Neuron (in vitro differentiated cells): ENCODE measurements at regions not wholly inside any gene's neighbourhood (a gene's known extent, or its start where the extent isn't known, plus 50 kb on each side); places are given as distances from the start of the nearest gene placed in this dataset.
"Not testable (repeated sequence)": the region's sequence is repeated elsewhere in the genome, so short reads cannot be mapped to it uniquely, and the experiment has no call there.

Experiments
- H2AFZ ChIP-seq: one replicate; pipeline ENCODE4 v1.6.1; 2013; ENCODE audit warnings: low read depth, mild to moderate bottlenecking, inconsistent platforms, low read length, moderate library complexity
- H3K27me3 ChIP-seq: one replicate; pipeline ENCODE4 v1.6.1; 2013; ENCODE audit warnings: low read length; ENCODE audit not compliant: insufficient read depth
- H3K36me3 ChIP-seq: one replicate; pipeline ENCODE4 v1.6.1; 2013; ENCODE audit warnings: low read length; ENCODE audit not compliant: insufficient read depth
- H3K4me1 ChIP-seq: one replicate; pipeline ENCODE4 v1.6.1; 2013; ENCODE audit warnings: low read length; ENCODE audit not compliant: insufficient read depth
- H3K4me3 ChIP-seq: 2 replicates; pipeline ENCODE4 v1.5.1; 2013; ENCODE audit warnings: mild to moderate bottlenecking, low read length, moderate library complexity
- H3K9me3 ChIP-seq: one replicate; pipeline ENCODE4 v1.6.1; 2013; ENCODE audit warnings: low read length

DNA sequence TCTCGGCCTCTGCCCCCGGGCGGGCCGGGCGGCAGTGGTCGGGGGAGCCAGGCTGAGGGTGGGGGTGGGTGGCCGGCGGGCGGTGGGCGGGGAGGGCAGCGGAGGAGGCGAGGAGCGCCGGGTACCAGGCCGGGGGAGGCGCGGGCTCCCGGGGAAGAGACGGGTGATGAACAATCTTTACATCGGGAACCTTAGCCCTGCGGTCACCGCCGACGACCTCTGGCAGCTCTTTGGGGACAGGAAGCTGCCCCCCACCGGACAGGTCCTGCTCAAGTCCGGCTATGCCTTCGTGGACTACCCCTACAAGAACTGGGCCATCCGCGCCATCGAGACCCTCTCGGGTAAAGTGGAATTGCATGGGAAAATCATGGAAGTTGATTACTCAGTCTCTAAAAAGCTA is 112.5 kb downstream of the NBPF12 start:
- no peaks in the 10 kb centered on the region for H3K36me3 ChIP-seq
- no peak overlapping the region for H3K4me3 ChIP-seq
- no peaks in the 10 kb centered on the region for H3K4me1 ChIP-seq
- no peaks in the 10 kb centered on the region for H3K9me3 ChIP-seq
- H3K27me3 ChIP-seq, result no peaks in the 10 kb centered on the region
- no peak overlapping the region for H2AFZ ChIP-seq

DNA sequence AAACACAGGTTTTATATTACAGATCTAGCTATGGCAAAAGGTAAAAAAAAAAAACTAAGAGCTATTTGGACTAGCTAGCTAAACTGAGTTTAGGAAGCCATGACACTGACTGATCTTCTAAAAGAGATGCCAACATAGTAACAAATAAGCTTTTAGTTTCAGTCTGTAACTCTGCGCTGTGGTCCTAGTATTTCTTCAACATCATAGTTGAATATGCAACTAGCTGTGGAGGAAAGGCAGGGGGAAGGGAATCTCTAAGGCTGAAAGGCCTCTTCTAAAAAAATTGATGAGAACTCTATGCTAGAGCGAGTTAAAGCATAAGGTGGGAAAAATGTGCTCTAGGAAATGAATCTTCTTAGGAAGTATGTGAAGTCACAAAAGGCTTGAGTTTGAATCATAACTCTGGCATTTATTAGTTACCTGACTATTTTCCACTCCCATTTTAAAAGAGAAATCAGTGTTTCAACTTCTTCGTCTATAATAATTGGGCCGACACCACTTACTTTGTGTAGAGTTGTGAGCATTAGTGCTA is 108.8 kb downstream of the NBPF12 start:
- H2AFZ ChIP-seq, H3K4me1 ChIP-seq, H3K4me3 ChIP-seq, H3K36me3 ChIP-seq, H3K27me3 ChIP-seq, H3K9me3 ChIP-seq: not testable (repeated sequence)

DNA sequence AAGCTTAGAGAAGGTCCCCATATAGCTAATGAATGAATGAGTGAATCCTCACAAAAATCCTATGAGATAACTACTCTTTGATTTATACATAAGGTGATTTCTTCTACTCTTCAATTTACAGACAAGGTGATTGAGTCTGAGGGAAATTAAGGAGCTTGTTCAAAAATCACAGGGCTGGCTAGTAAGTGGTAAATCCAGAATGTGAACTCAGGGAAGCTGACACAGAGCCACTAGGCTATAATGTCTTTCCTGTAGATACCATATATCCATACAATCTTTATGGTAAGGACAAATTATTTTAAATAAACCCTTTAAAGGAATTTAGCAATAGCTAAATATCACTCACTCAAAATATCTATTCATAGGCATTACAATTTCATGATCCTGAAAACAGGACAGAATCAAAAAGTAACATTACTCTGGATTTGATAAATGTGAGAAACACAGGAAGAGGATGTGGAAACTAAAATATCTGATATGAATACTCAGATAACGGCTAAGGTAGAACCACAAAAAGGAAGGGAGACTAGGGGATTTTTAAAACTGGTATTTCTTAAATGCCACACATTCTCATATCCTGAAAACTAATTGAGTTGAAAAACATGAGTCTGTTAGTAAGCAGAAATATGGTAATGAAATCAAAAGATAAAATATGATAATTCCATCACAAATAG is 108.2 kb downstream of the NBPF12 start:
- Histone ChIP-seq H3K27me3 (peaks cover 2% of the 10 kb centered on the region), H3K9me3 (no peaks in the 10 kb centered on the region), H3K4me3 (no peak overlapping the region), H3K36me3 (no peaks in the 10 kb centered on the region), H3K4me1 (no peaks in the 10 kb centered on the region), H2AFZ (no peak overlapping the region)
